ENCODE measurements at regions not wholly inside any gene's neighbourhood (a gene's known extent, or its start where the extent isn't known, plus 50 kb on each side); places are given as distances from the start of the nearest gene placed in this dataset.

DNA sequence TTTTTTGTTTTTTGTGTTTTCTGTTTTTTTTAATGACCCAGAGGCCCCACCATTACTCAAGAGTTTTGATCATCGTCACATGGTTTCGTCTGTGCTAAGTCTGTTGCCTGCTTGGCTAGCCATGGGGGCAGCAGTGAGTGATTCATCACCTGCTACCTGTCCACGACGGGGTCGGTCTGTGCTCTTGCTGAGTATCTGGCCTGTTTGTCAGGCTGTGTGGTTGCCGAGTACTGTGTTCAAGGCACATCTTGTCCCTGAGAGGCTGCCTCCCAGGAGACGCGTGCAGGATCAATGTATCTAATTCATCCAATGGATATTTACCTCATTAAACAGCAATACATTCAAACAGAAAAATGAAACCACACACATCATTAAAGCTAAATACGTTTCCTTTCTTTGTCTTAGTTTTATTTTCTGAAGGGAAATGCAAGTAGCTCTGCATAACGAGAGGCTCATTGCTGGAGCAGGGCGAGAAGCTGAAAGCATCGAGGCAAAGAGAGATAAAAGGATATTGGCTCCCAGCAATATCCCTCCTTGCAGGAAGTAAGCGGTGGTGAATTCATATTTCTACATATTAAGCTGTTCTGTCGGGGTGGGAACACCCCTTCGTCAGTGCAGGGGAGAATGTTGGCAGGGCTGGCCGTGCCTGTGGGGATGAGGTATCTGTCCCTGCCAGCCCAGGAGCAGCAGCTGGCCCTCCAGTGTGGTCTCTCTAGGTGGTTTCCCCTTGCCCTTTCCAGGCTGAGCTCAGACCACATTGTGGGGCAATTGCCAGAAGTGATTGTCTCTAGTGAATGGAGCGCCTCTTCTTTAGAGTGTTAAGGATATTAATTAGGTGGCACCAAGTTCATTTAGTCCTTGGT lies 166.2 kb upstream of the ASIC2 start:
- TF ChIP-seq, protein P1, sequence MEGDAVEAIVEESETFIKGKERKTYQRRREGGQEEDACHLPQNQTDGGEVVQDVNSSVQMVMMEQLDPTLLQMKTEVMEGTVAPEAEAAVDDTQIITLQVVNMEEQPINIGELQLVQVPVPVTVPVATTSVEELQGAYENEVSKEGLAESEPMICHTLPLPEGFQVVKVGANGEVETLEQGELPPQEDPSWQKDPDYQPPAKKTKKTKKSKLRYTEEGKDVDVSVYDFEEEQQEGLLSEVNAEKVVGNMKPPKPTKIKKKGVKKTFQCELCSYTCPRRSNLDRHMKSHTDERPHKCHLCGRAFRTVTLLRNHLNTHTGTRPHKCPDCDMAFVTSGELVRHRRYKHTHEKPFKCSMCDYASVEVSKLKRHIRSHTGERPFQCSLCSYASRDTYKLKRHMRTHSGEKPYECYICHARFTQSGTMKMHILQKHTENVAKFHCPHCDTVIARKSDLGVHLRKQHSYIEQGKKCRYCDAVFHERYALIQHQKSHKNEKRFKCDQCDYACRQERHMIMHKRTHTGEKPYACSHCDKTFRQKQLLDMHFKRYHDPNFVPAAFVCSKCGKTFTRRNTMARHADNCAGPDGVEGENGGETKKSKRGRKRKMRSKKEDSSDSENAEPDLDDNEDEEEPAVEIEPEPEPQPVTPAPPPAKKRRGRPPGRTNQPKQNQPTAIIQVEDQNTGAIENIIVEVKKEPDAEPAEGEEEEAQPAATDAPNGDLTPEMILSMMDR (IDR thresholded peaks at IDR 0.05): no peak
- no peaks in the 10 kb centered on the region for H3K9me3 ChIP-seq
- peaks cover 25% of the 10 kb centered on the region for H3K27me3 ChIP-seq
- no peaks in the 10 kb centered on the region for H3K36me3 ChIP-seq
- no peak overlapping the region for H3K4me3 ChIP-seq (ENCODE audit: low read depth in 1 of 2, low read length in 1 of 2)
- no peaks in the 10 kb centered on the region for H3K4me1 ChIP-seq (ENCODE audit: control insufficient read depth in 1 of 2, insufficient read depth in 1 of 2, low read depth in 1 of 2, low read length in 1 of 2)
- H3K27ac ChIP-seq: no peak overlapping the region

DNA sequence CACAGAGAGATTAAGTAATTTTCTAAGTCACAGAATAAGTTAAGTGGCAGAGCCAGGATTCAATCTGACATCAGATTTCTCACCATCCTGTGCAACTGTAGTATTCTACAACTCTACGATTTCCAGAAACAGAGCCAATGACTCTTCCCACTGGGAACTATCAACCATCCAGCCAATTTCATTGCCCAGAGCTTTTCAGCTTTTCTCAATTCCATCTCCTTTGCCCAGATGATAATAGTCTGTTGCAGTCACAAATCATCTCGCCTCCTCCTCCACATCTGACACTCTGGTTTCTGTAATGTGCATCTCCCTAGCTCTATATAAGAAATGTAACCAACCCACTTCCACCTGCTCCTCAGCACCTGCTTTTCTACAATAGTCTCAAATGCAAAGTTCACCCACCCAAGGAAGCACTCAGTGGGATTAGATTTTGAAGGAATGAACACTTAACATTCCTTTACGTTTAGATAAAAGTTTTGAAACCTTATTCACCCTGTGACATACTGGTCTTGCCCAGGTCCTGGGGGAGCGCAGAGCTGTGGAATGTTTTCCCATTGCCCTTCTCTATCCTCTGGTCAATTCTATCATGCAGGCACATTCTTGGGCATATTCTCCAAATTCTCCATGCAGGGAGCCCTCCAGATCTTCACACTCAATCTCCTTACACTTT lies 167.8 kb upstream of the ASIC2 start:
- Histone ChIP-seq H3K27me3 (peaks cover 16% of the 10 kb centered on the region), H3K9me3 (no peaks in the 10 kb centered on the region), H3K4me1 (ENCODE audit: control insufficient read depth in 1 of 2, insufficient read depth in 1 of 2, low read depth in 1 of 2, low read length in 1 of 2) (no peaks in the 10 kb centered on the region), H3K27ac (no peak overlapping the region), H3K4me3 (ENCODE audit: low read depth in 1 of 2, low read length in 1 of 2) (no peak overlapping the region), H3K36me3 (no peaks in the 10 kb centered on the region)
- TF ChIP-seq, protein P1 (IDR thresholded peaks at IDR 0.05): no peak

DNA sequence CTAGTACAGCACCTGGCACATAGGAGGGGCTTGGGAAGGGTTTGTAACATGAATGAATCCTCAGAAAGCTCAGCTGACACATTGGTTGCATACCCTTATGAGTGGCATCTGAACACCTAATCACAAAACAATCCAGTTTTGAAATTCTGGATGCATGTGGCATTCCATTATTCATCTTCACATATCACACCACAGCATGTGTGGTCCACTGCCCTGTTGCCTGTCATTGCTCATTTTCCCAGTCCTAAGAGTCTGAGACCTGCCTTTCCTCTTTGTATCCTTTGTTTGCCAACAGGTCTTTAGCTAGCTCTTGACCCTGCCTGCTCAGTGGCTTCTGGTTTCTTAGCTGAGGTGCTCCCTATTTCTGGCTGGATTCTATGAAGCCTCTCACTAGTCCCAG lies 170.8 kb upstream of the ASIC2 start:
- H3K27me3 ChIP-seq: peaks cover 3% of the 10 kb centered on the region
- H3K27ac ChIP-seq: no peak overlapping the region
- no peaks in the 10 kb centered on the region for H3K36me3 ChIP-seq
- no peak overlapping the region for H3K4me3 ChIP-seq (ENCODE audit: low read depth in 1 of 2, low read length in 1 of 2)
- TF ChIP-seq, protein P1 (IDR thresholded peaks at IDR 0.05): no peak
- no peaks in the 10 kb centered on the region for H3K9me3 ChIP-seq
- no peaks in the 10 kb centered on the region for H3K4me1 ChIP-seq (ENCODE audit: control insufficient read depth in 1 of 2, insufficient read depth in 1 of 2, low read depth in 1 of 2, low read length in 1 of 2)

DNA sequence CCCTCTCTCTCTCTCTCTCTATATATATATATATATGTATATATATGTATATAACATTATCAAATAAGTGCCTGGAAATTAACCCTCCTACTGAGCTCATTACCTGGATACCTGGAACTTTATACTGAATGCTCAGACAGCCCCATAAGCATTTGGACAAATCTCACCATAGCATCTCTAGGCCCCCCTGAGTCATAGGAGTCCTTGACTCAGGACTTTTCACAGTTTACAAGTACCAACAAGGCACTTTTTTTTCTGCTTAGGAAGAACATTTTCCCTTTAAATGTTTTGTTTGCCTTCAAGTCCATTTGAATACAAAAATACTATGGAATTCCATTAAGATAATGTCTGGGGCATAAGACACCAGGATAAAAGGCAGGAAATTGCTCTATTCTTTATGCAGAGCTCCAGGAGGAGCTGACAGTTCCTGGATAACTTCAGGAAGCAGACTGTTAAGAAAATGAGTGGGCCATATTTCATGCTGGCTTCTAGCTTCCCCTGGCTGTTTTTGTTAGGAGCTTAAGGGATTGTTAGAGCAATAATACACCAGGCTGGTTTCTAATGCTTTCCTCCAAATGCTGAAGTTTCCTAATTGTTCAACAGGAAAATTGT lies 171.7 kb upstream of the ASIC2 start:
- Histone ChIP-seq H3K9me3 (no peaks in the 10 kb centered on the region), H3K27me3 (peaks cover 3% of the 10 kb centered on the region), H3K4me3 (ENCODE audit: low read depth in 1 of 2, low read length in 1 of 2) (no peak overlapping the region), H3K36me3 (no peaks in the 10 kb centered on the region), H3K4me1 (ENCODE audit: control insufficient read depth in 1 of 2, insufficient read depth in 1 of 2, low read depth in 1 of 2, low read length in 1 of 2) (no peaks in the 10 kb centered on the region), H3K27ac (no peak overlapping the region)
- TF ChIP-seq, protein P1 (IDR thresholded peaks at IDR 0.05): no peak

GRCh38 chr17:33469421-33469820 lies 176.3 kb upstream of the ASIC2 start:
- TF ChIP-seq, protein P1 (IDR thresholded peaks at IDR 0.05): no peak
- Histone ChIP-seq H3K27ac (no peak overlapping the region), H3K27me3 (no peaks in the 10 kb centered on the region), H3K4me3 (ENCODE audit: low read depth in 1 of 2, low read length in 1 of 2) (no peak overlapping the region), H3K4me1 (ENCODE audit: control insufficient read depth in 1 of 2, insufficient read depth in 1 of 2, low read depth in 1 of 2, low read length in 1 of 2) (no peaks in the 10 kb centered on the region), H3K36me3 (no peaks in the 10 kb centered on the region), H3K9me3 (no peaks in the 10 kb centered on the region)

Measured in neutrophil (primary cell).